UCSD-AML1 (cell line): ENCODE measurements at regions not wholly inside any gene's neighbourhood (a gene's known extent, or its start where the extent isn't known, plus 50 kb on each side); places are given as distances from the start of the nearest gene placed in this dataset.
A peak's percentile ranks its signal among the peaks of the same experiment; 100 is the strongest.

Source experiments
- DNase-seq: peaks from one replicate; lab custom pipeline; 2025; ENCODE audit not compliant: unreplicated experiment; lab: John Stamatoyannopoulos, UW

- DNase-seq: peak; percentile 21
These were observed 208.4 kb upstream of the TCERG1L start for GRCh38 chr10:131519723-131520605.

GRCh38 chr10:131531265-131532190 lies 220.0 kb upstream of the TCERG1L start:
- no peak for DNase-seq

- no peak for DNase-seq
These were observed 220.8 kb upstream of the TCERG1L start for GRCh38 chr10:131532291-131532690.

GRCh38 chr10:131532745-131533341 lies 221.3 kb upstream of the TCERG1L start:
- DNase-seq: no peak

GRCh38 chr10:131533846-131534526 lies 222.5 kb upstream of the TCERG1L start:
- no peak for DNase-seq

- DNase-seq: no peak
These were observed 223.3 kb upstream of the TCERG1L start for GRCh38 chr10:131534836-131535235.

GRCh38 chr10:131536676-131537075 lies 225.2 kb upstream of the TCERG1L start:
- no peak for DNase-seq

GRCh38 chr10:131537281-131537680 lies 225.8 kb upstream of the TCERG1L start:
- no peak for DNase-seq

GRCh38 chr10:131544495-131544894 lies 233.0 kb upstream of the TCERG1L start:
- no peak for DNase-seq

GRCh38 chr10:131546086-131546810 lies 234.7 kb upstream of the TCERG1L start:
- DNase-seq: no peak

GRCh38 chr10:131547129-131547799 lies 235.7 kb upstream of the TCERG1L start:
- DNase-seq: no peak

GRCh38 chr10:131548176-131548575 lies 236.7 kb upstream of the TCERG1L start:
- DNase-seq: no peak

GRCh38 chr10:131549116-131549515 lies 237.6 kb upstream of the TCERG1L start:
- DNase-seq: no peak

GRCh38 chr10:131553121-131553520 lies 241.6 kb upstream of the TCERG1L start:
- peak; percentile 41 for DNase-seq

GRCh38 chr10:131553581-131553980 lies 242.1 kb upstream of the TCERG1L start:
- DNase-seq: no peak

- no peak for DNase-seq
These were observed 243.3 kb upstream of the TCERG1L start for GRCh38 chr10:131554821-131555220.

- DNase-seq: no peak
These were observed 243.9 kb upstream of the TCERG1L start for GRCh38 chr10:131555406-131555805.

GRCh38 chr10:131556061-131556896 lies 244.8 kb upstream of the TCERG1L start:
- no peak for DNase-seq
